GM23248 (cell line): ENCODE measurements at regions not wholly inside any gene's neighbourhood (a gene's known extent, or its start where the extent isn't known, plus 50 kb on each side); places are given as distances from the start of the nearest gene placed in this dataset.

Source experiments
- EZH2 ChIP-seq: fragments of 200-600 bp; sonication (generic); IDR thresholded peaks from 2 replicates; pipeline ENCODE4 v1.6.1; 2018; ENCODE audit warnings: antibody characterized with exemption, mild to moderate bottlenecking; ENCODE audit not compliant: insufficient read depth, poor library complexity, severe bottlenecking
- EZH2phosphoT487 ChIP-seq: fragments of 200-600 bp; sonication (generic); IDR thresholded peaks from 2 replicates; pipeline ENCODE4 v1.6.1; 2018; ENCODE audit warnings: antibody characterized with exemption, moderate library complexity, mild to moderate bottlenecking, low read depth; ENCODE audit not compliant: insufficient read depth

- TF ChIP-seq EZH2 (no peak), EZH2phosphoT487 (no peak)
These were observed 136.9 kb upstream of the VCX start for GRCh38 chrX:7706032-7706431.
